Suprapubic skin (tissue), 4 donors: ENCODE measurements at regions not wholly inside any gene's neighbourhood (a gene's known extent, or its start where the extent isn't known, plus 50 kb on each side); places are given as distances from the start of the nearest gene placed in this dataset.

Experiments used
- DNase-seq, 2 donors: peaks; one replicate each; pipeline ENCODE4 v3.0.0-alpha.2; 2019; ENCODE audit warnings: low spot score in 2 of 2
- H3K27ac ChIP-seq: fragments of 200-600 bp; sonication (generic); one replicate; pipeline ENCODE4 v1.5.1; 2019
- H3K27me3 ChIP-seq: fragments of 200-600 bp; sonication (generic); one replicate; pipeline ENCODE4 v1.5.1; 2019
- H3K36me3 ChIP-seq: fragments of 200-600 bp; sonication (generic); one replicate; pipeline ENCODE4 v1.5.1; 2019
- H3K4me1 ChIP-seq: fragments of 200-600 bp; sonication (generic); one replicate; pipeline ENCODE4 v1.5.1; 2019
- H3K4me3 ChIP-seq: fragments of 200-600 bp; sonication (generic); one replicate; pipeline ENCODE4 v1.5.1; 2019; ENCODE audit warnings: mild to moderate bottlenecking
- H3K9me3 ChIP-seq: fragments of 200-600 bp; sonication (generic); one replicate; pipeline ENCODE4 v1.5.1; 2019
- CTCF ChIP-seq, 2 donors: fragments of 200-600 bp in 1 of 2; fragments of 450-650 bp in 1 of 2; sonication (generic) in 1 of 2; IDR thresholded peaks; one replicate each; pipeline ENCODE4 v1.5.1; 2016 to 2019; ENCODE audit warnings: antibody characterized with exemption in 2 of 2, mild to moderate bottlenecking in 1 of 2, moderate library complexity in 1 of 2
- EP300 ChIP-seq: sonication (generic); formaldehyde crosslinking; IDR thresholded peaks from one replicate; pipeline ENCODE4 v1.6.1; 2017; ENCODE audit warnings: antibody characterized with exemption
- POLR2A ChIP-seq, 2 donors: fragments of 450-650 bp; IDR thresholded peaks; one replicate each; pipeline ENCODE4 v1.6.1; 2017; ENCODE audit warnings: antibody characterized with exemption in 2 of 2, mild to moderate bottlenecking in 2 of 2, moderate library complexity in 2 of 2
- POLR2AphosphoS5 ChIP-seq, 3 donors: sonication (generic); formaldehyde crosslinking; IDR thresholded peaks; one replicate each; pipeline ENCODE4 v1.6.1; 2017; ENCODE audit warnings: antibody characterized with exemption in 3 of 3
- WGBS: methylation state at CpG from one replicate; pipeline ENCODE4 v1.1.5; 2018; 5-methylcytosine and 5-hydroxymethylcytosine counted together

DNA sequence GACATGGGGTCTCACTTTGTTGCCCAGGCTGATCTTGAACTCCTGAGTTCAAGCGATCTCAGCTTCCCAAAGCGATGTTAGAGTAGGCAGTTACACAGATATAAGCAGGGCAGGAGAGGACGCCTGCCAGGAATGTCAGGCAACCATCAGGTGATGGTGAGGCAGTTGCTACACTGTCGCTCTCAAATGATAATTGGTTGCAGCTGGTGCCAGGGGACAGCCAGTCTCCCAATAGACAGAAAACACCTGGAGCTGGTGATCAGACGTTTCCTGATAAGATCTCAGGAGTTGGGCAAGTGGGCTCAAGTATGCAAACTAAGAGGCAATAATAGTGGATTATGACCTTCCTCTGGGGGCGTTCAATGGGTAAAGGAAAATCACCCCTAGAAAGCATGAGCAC, 163.1 kb upstream of the RGPD4 start:
- no peaks in the 10 kb centered on the region for H3K9me3 ChIP-seq
- DNase-seq, result no peak
- H3K4me1 ChIP-seq, result no peaks in the 10 kb centered on the region
- no peaks in the 10 kb centered on the region for H3K36me3 ChIP-seq
- H3K4me3 ChIP-seq, result no peak overlapping the region
- WGBS, result 55% methylated on average over 6 of the region's 6 CpGs
- TF ChIP-seq POLR2A (IDR thresholded peaks at IDR 0.05), result no peak
- no peaks in the 10 kb centered on the region for H3K27me3 ChIP-seq
- no peak overlapping the region for H3K27ac ChIP-seq

DNA sequence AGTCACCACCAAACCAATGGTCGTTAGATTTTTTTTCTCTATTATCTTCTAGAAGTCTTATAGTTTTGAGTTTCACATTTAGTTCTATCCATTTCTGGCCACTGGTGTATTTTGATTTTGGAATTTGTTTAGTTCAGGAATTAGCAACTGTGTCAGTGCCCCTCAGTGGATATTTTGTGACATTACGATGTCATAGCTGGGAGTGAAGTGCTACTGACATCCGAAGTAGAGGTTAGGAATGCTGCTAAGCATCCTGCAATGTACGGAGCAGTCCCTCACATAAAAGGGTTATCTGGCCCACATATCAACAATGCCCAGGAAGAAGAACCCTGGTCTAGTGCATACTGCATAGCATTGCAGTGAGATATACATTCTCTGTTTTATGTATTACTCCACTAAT, 157.4 kb upstream of the RGPD4 start:
- no peaks in the 10 kb centered on the region for H3K4me1 ChIP-seq
- H3K36me3 ChIP-seq, result no peaks in the 10 kb centered on the region
- no peak for TF ChIP-seq POLR2A (IDR thresholded peaks at IDR 0.05)
- H3K9me3 ChIP-seq, result peaks cover 12% of the 10 kb centered on the region
- 44% methylated on average over 4 of the region's 4 CpGs for WGBS
- H3K27me3 ChIP-seq, result no peaks in the 10 kb centered on the region
- no peak overlapping the region for H3K27ac ChIP-seq
- H3K4me3 ChIP-seq, result no peak overlapping the region
- DNase-seq, result no peak

DNA sequence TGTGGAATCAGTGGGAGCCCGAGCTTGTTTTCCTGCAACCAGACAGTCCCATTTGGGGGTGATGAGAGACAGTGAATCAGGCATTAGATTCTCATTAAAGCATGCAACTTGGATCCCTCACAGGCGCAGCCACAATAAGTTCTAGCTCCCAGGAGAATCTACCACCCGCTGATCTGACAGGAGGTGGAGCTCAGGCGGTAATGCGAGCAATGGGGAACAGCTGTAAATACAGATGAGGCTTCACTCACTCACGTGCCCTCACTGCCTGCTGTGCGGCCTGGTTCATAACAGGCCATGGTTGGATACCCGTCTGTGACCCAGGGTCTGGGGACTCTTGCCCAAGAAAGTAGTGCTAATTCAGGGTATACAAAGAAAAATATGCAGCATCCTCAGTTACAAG, 144.8 kb upstream of the RGPD4 start:
- Histone ChIP-seq H3K27me3 (no peaks in the 10 kb centered on the region), H3K4me1 (no peaks in the 10 kb centered on the region), H3K36me3 (no peaks in the 10 kb centered on the region), H3K9me3 (no peaks in the 10 kb centered on the region), H3K4me3 (no peak overlapping the region), H3K27ac (no peak overlapping the region)
- WGBS, result 77% methylated on average over 8 of the region's 8 CpGs
- TF ChIP-seq POLR2A (IDR thresholded peaks at IDR 0.05) (no peak), CTCF (IDR thresholded peaks at IDR 0.05) (no peak), EP300 (no peak), POLR2AphosphoS5 (IDR thresholded peaks at IDR 0.05) (no peak)
- no peak for DNase-seq

- Histone ChIP-seq H3K4me1 (no peaks in the 10 kb centered on the region), H3K27ac (no peak overlapping the region), H3K9me3 (no peaks in the 10 kb centered on the region), H3K27me3 (no peaks in the 10 kb centered on the region), H3K36me3 (no peaks in the 10 kb centered on the region), H3K4me3 (no peak overlapping the region)
- WGBS, result 46% methylated on average over 4 of the region's 4 CpGs
- DNase-seq, result no peak
- TF ChIP-seq CTCF (IDR thresholded peaks at IDR 0.05) (no peak), POLR2AphosphoS5 (IDR thresholded peaks at IDR 0.05) (no peak), EP300 (no peak), POLR2A (IDR thresholded peaks at IDR 0.05) (no peak)
Measured at GRCh38 chr2:107684421-107684820, 142.3 kb upstream of the RGPD4 start.

GRCh38 chr2:107685421-107685986, 141.2 kb upstream of the RGPD4 start:
- Histone ChIP-seq H3K9me3 (no peaks in the 10 kb centered on the region), H3K4me1 (no peaks in the 10 kb centered on the region), H3K27ac (no peak overlapping the region), H3K27me3 (no peaks in the 10 kb centered on the region), H3K36me3 (no peaks in the 10 kb centered on the region), H3K4me3 (no peak overlapping the region)
- TF ChIP-seq CTCF (IDR thresholded peaks at IDR 0.05) (no peak), EP300 (no peak), POLR2AphosphoS5 (IDR thresholded peaks at IDR 0.05) (no peak), POLR2A (IDR thresholded peaks at IDR 0.05) (no peak)
- WGBS, result 86% methylated on average over 3 of the region's 3 CpGs
- DNase-seq, result no peak

DNA sequence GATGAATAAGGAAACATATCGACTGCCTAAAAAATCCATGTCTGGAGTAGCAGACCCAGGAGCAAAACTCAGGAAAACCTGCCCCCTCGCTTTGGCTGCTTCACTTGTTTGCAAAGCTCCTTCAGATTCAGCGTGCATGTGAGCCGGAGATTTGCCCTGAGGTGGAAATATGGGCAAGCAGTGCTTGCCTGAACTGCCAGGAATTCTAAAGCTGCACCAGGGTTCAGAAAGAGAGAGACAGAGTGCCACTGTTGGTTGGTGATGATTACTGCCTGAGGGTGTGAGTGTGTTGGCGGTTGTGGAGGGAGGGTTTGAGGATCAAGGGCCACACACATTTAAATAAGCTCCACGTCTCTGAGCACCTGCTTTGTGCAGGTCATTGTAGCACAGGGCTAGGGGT, 139.6 kb upstream of the RGPD4 start:
- Histone ChIP-seq H3K27ac (no peak overlapping the region), H3K4me1 (no peaks in the 10 kb centered on the region), H3K9me3 (no peaks in the 10 kb centered on the region), H3K27me3 (no peaks in the 10 kb centered on the region), H3K36me3 (no peaks in the 10 kb centered on the region), H3K4me3 (no peak overlapping the region)
- WGBS, result 20% methylated on average over 6 of the region's 6 CpGs
- TF ChIP-seq CTCF (IDR thresholded peaks at IDR 0.05) (no peak), POLR2A (IDR thresholded peaks at IDR 0.05) (no peak), EP300 (no peak), POLR2AphosphoS5 (IDR thresholded peaks at IDR 0.05) (no peak)
- no peak for DNase-seq
